ENCODE measurements at regions not wholly inside any gene's neighbourhood (a gene's known extent, or its start where the extent isn't known, plus 50 kb on each side); places are given as distances from the start of the nearest gene placed in this dataset.

DNA sequence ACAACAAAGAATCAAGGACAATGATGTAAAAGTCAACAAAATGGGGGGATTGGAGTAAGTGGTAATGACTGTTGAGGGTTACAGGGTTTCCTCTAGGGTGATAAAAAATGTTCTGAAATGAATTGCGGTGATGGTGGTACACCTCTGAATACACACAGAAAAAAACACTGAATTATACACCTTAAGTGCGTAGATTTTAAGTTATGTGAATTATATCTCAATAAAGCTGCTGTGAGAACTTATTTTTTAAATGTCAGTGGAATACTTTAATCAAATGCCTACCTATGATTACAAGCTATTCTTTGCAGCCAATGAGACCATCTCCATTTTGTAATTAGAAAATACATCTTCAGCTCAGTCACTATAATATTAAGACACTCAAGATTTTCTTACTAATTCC lies 53.5 kb downstream of the ZNF608 start:
- DNase-seq (ENCODE audit: low read depth in 3 of 3, low spot score in 1 of 3), result no peak

DNA sequence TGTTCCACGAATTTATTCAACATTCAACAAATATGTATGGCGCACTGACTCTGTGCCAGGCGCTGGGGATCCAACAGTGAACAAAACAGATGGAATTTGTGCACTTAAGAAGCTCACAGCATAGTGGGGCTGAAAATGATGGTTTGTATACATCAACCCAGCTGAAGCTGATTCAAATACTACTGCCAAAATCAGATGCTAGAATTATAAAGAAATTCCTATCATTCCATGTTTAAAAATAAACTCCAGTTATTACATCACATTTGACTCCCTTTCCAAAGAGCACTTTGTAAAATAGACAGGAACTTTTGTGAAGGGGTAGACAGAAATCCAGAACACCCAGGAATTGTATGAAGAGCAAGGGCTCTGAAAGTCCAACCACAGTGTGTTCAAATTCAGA lies 54.1 kb downstream of the ZNF608 start:
- no peak for DNase-seq (ENCODE audit: low read depth in 3 of 3, low spot score in 1 of 3)

DNA sequence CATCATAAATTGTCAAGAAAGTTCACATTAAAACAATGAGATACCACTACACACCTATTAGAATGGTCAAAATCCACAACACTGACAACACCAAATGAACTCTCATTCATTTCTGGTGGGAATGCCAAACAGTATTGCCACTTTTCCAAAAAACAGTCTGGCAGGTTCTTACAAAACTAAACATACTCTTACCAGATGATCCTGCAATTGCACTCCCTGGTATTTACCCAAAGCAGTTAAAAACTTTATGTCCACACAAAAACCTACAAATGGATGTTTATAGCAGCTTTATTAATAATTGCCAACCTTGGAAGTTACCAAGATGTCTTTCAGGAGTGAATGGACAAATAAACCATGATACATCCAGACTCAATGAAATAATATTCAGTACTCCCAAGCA lies 56.8 kb downstream of the ZNF608 start:
- DNase-seq (ENCODE audit: low read depth in 3 of 3, low spot score in 1 of 3), result no peak

- no peak for DNase-seq (ENCODE audit: low read depth in 3 of 3, low spot score in 1 of 3)
These were observed 60.0 kb downstream of the ZNF608 start for GRCh38 chr5:124686239-124687004.

GRCh38 chr5:124685404-124685930 lies 61.0 kb downstream of the ZNF608 start:
- no peak for DNase-seq (ENCODE audit: low read depth in 3 of 3, low spot score in 1 of 3)

- no peak for DNase-seq (ENCODE audit: low read depth in 3 of 3, low spot score in 1 of 3)
These were observed 62.4 kb downstream of the ZNF608 start for GRCh38 chr5:124683917-124684555.

- no peak for DNase-seq (ENCODE audit: low read depth in 3 of 3, low spot score in 1 of 3)
These were observed 66.8 kb downstream of the ZNF608 start for GRCh38 chr5:124679578-124680199.

DNA sequence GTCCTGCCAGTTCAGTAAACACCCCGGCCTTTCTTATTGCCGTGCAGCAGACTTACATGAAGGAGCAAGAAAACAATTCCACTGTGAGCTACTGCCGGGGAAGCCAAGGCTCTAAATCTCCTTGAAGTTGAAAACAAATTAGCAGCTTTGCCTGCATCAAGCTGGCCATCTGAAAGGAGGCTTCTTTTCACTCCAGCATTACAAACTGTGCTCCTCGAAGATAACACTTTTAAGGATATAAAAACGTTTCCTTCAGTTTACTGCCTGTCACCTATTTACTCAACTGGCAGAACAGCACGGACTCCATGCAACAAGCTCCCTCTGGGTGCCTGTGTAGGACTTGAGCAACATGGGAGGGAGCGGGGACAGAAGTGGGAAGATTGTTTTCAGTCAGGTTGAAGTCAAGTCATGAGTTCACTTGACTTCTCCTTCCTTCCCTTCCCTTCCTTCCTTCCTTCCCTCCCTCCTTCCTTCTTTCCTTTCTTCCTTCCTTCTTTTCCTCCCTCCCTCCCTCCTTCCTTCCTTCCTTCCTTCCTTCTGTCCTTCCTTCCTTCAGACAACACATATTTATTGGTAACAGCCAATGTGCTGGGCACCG lies 67.4 kb downstream of the ZNF608 start:
- no peak for DNase-seq (ENCODE audit: low read depth in 3 of 3, low spot score in 1 of 3)

DNA sequence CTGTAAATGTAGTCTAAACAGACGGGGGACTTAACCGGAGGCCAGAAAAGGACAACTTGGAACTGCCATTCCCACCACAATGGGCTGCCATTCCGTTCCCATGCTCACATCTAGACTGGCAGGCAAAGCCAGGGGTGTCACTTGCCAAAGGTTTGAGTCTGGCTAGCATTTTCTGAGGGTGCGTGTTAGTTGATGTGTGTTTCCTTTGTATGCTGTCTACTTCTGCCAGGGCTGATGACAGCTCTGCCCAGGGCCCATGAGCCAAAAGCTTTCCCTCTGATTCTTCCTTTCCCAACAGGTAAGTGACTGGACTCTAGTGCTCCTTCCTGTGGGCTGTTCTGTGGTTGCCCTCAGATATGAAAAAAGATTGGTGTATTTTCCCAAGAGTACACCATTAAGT lies 68.0 kb downstream of the ZNF608 start:
- no peak for DNase-seq (ENCODE audit: low read depth in 3 of 3, low spot score in 1 of 3)

DNA sequence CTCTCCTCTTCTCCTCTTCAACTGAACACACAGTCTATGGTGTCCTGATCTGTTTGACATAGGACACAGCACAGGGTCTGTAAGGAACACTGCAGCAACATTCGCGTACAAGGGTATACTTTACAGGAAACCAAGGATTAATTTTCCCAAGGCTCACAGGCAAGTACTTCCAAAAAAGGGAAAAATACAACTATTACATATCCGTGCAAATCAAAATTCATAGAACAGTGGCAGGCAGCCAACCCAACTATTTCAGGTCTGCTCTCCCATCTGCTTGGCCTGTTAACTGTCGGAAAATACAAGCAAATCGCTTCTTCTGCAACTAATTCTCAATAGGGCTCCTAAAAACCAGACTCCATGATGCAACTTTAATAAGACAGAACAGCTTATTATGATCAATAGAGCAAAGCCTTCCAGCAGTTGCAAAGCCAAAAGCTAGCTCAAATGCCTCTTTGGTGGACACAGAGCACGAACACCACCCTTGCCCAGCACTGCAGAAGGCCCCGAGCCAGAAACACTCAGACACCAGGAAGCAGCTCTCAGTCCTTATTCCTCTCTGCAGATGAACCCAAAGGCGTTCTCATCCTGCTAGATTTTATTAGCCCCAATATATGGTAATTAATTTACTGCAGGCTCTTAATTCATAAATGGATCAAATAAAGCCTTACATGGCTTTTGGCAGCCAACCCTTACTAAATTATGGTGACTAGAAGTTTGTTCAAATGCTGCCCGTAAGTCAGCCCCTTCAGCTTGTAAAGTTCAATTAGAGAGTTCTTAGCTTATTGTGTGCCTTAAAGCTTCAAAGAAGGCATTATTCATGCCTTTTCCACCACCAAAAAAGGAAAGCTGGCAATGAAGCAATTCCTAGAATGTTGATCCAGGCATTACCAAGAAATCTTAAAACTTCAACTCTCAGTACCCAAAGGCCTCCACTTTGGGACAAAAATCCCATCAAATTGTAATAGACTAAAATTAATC lies 68.8 kb downstream of the ZNF608 start:
- no peak for DNase-seq (ENCODE audit: low read depth in 3 of 3, low spot score in 1 of 3)

- DNase-seq (ENCODE audit: low read depth in 3 of 3, low spot score in 1 of 3), result no peak
These were observed 70.2 kb downstream of the ZNF608 start for GRCh38 chr5:124675931-124676846.

DNA sequence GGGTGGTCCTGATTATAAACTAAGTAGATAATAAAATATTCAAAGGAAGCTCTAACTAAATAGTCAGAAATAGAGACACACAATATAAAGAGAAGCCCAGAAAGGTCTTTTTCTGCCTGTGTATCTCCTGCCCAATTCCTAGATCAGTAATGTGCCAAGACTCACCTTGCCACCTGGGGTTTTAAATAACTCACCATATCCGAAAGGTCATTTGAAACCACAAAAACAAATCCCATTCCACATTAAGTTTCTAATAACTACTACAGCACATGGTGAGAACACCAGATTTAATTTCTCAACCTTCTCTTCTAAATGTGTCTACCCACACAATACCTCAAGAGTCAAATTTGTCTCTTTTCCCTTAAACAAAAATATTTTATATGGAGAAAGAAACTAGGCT lies 75.2 kb downstream of the ZNF608 start:
- no peak for DNase-seq (ENCODE audit: low read depth in 3 of 3, low spot score in 1 of 3)

- DNase-seq (ENCODE audit: low read depth in 3 of 3, low spot score in 1 of 3), result no peak
These were observed 75.7 kb downstream of the ZNF608 start for GRCh38 chr5:124670722-124671184.

GRCh38 chr5:124669956-124670721 lies 76.3 kb downstream of the ZNF608 start:
- DNase-seq (ENCODE audit: low read depth in 3 of 3, low spot score in 1 of 3), result no peak

DNA sequence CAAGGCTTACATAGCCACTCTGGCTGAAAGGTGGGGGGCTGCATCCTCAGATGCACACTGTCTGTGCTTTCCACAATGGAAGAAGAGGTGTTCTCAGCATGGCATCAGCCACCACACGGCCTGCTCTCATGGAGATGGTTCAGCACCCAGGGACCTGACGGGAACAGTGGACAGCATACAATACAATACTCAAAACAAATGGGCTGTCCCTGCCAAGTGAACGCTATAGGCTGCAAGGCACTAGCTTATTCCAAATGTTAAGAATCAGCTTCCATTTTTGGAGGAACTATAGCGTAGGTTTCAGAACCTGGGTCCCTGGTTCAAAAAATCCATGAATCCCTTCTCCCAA lies 77.2 kb downstream of the ZNF608 start:
- DNase-seq (ENCODE audit: low read depth in 3 of 3, low spot score in 1 of 3), result no peak

- no peak for DNase-seq (ENCODE audit: low read depth in 3 of 3, low spot score in 1 of 3)
These were observed 77.8 kb downstream of the ZNF608 start for GRCh38 chr5:124668353-124669299.

- DNase-seq (ENCODE audit: low read depth in 3 of 3, low spot score in 1 of 3), result no peak
These were observed 80.8 kb downstream of the ZNF608 start for GRCh38 chr5:124665625-124666024.

DNA sequence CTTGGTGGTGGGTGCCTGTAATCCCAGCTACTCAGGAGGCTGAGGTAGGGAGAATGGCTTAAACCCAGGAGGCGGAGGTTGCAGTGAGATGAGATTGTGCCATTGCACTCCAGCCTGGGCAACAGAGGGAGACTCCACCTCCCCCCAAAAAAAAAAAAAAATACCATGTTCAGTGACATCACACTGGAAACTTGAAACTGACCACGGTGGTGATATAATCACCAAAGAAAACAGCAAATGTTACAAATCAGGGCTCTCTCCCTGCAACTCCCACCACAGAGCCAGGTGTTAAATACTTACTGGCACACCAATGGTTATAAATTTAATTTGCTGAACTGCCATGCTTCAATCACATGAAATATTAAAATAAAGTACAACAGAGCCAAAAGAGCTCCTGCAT lies 81.4 kb downstream of the ZNF608 start:
- no peak for DNase-seq (ENCODE audit: low read depth in 3 of 3, low spot score in 1 of 3)

Measured in stimulated activated CD4-positive, alpha-beta T cell treated with anti-CD3 and anti-CD28 coated beads, TNF-alpha, amount 100 ng/mL, for 1 hour (primary cell).